Cardiac septum (tissue), 1 donor: ENCODE measurements at regions not wholly inside any gene's neighbourhood (a gene's known extent, or its start where the extent isn't known, plus 50 kb on each side); places are given as distances from the start of the nearest gene placed in this dataset.

Source experiments
- DNase-seq: peaks from one replicate; pipeline ENCODE4 v3.0.0-alpha.2; 2020; ENCODE audit warnings: low spot score
- intact Hi-C: fragments of 100-400 bp; cut with DNase I; formaldehyde crosslinking; loops from one replicate; pipeline ENCODE4 v1.14.0; 2022
- donor health status: DM: no; HTN: no; CAD: no.

DNA sequence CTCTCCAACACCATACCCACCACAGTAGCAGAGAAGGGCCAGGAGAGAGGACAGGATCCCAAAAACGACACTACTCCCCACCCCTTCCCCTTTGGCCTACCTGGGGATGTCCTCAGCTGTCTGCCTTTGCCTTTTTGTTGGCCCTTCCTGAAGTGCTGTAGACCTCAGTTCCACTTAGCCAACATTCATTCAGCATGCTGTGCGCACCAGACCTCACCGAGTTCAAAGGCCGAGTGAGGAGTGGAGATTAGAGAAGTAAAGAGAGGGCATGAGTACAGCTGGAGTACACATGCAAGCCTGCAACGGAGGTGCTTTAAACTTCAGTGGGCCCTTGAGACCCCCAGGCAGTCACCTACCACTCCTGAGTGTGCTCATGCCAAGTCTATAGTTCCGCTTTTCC is 99.0 kb downstream of the TEX26 start:
- no peak for DNase-seq
- intact Hi-C loops, result no loop called here

- no peak for DNase-seq
These were observed 96.6 kb downstream of the TEX26 start for GRCh38 chr13:31029102-31029501.

DNA sequence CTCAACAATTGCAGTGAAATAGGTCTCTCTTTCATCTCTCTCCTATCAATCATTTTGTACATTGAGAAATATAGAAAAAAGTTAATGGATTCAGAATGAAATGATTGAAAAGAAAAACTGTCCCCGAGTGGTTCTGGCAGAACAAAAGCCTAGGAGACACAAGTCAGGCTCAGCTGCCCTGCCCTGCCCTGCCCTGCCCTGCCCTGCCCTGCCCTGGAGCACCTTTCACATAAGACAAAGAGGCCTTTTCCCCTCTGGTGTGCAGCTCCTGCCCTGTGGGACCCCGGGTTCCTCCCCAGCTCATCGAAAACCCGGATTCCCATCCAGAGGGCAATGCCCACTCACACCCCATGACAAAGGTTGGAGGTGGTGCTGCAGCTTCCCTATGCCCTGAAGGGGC is 94.7 kb downstream of the TEX26 start:
- no peak for DNase-seq
- intact Hi-C loops, result no loop called here

More at GRCh38 chr13:31029102-31029501, 96.6 kb downstream of the TEX26 start:
- intact Hi-C loops, result no loop called here
